HEK293T (cell line): ENCODE measurements at regions not wholly inside any gene's neighbourhood (a gene's known extent, or its start where the extent isn't known, plus 50 kb on each side); places are given as distances from the start of the nearest gene placed in this dataset.
"Not testable (repeated sequence)": the region's sequence is repeated elsewhere in the genome, so short reads cannot be mapped to it uniquely, and the experiment has no call there.

ENCODE experiments used
- CTCF ChIA-PET: fragments of 350-600 bp; formaldehyde crosslinking; extraction: SDS; loops from one replicate; lab custom pipeline; 2021; ENCODE audit warnings: antibody characterized with exemption, inconsistent platforms; lab: Yijun Ruan, JAX
- POLR2A ChIA-PET: fragments of 350-600 bp; formaldehyde crosslinking; extraction: SDS; loops from one replicate; lab custom pipeline; 2020; ENCODE audit warnings: antibody characterized with exemption, inconsistent platforms; lab: Yijun Ruan, JAX
- DNase-seq: peaks from one replicate; pipeline ENCODE4 v3.0.0; 2012; ENCODE audit warnings: mixed read lengths; ENCODE audit errors: extremely low spot score

GRCh38 chr7:73244782-73245311 lies 63.8 kb downstream of the NSUN5 start:
- POLR2A ChIA-PET, CTCF ChIA-PET, DNase-seq: not testable (repeated sequence)

- DNase-seq, POLR2A ChIA-PET, CTCF ChIA-PET: not testable (repeated sequence)
Observed at GRCh38 chr7:73234994-73235717, 73.5 kb downstream of the NSUN5 start.

- CTCF ChIA-PET = not testable (repeated sequence)
Observed at GRCh38 chr7:73225745-73226144, 82.9 kb downstream of the NSUN5 start.

GRCh38 chr7:73221724-73222123 lies 86.9 kb downstream of the NSUN5 start:
- DNase-seq, POLR2A ChIA-PET, CTCF ChIA-PET: not testable (repeated sequence)

More at GRCh38 chr7:73225745-73226144, 82.9 kb downstream of the NSUN5 start:
- POLR2A ChIA-PET, DNase-seq: not testable (repeated sequence)

DNA sequence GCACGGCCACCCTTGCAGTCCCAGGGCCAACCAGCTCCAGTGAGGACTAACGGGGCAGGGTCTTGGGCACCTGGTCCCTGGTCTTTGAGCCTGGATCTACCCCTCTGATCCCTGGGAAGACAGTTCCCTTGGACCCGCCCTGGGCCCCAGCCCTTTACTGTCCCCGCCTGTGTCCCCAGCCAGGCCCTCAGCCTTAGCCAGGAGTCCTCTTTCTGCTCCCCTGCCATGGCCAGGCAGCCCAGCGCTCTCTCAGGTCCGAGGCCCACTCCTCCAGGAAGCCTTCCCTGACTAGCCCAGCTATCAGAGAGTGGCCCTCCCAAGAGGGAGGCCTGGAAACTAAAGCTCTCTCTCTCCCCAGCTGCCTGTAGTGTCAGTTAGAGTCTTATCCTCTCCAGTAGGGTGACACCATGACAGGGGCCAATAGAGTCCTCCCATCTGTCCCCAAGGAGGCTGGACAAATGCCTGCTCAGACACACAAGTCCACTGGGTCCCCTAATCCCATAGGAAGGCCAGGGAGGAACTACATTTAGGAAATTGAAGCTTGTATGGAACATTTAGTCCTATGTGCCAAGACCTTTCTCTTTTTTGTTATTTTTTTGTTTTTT lies 87.8 kb downstream of the NSUN5 start:
- POLR2A ChIA-PET, DNase-seq, CTCF ChIA-PET: not testable (repeated sequence)

DNA sequence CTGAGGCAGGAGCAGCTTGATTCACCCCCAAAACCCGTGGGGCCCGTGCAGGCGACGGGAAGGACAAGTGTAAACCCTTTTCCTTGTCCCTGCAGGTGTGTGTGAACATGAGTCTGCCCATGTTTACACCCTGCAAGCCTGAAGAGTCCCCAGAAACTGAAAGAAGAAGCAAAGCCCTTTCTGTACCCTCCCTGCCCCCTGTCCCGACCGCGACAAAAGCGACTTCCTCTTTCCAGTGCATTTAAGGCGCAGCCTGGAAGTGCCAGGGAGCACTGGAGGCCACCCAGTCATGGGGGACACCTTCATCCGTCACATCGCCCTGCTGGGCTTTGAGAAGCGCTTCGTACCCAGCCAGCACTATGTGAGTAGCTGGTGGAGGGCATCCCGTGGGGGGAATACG lies 88.3 kb downstream of the NSUN5 start:
- DNase-seq, POLR2A ChIA-PET, CTCF ChIA-PET: not testable (repeated sequence)

- POLR2A ChIA-PET, CTCF ChIA-PET, DNase-seq: not testable (repeated sequence)
Observed at GRCh38 chr7:73218802-73219201, 89.8 kb downstream of the NSUN5 start.

- POLR2A ChIA-PET, CTCF ChIA-PET, DNase-seq: not testable (repeated sequence)
Observed at GRCh38 chr7:73216046-73216675, 92.5 kb downstream of the NSUN5 start.

- CTCF ChIA-PET, POLR2A ChIA-PET, DNase-seq: not testable (repeated sequence)
Observed at GRCh38 chr7:73215232-73215631, 93.4 kb downstream of the NSUN5 start.

- POLR2A ChIA-PET, DNase-seq, CTCF ChIA-PET: not testable (repeated sequence)
Observed at GRCh38 chr7:73214471-73214870, 94.2 kb downstream of the NSUN5 start.

GRCh38 chr7:73213076-73213475 lies 95.5 kb downstream of the NSUN5 start:
- DNase-seq, CTCF ChIA-PET, POLR2A ChIA-PET: not testable (repeated sequence)

GRCh38 chr7:73205594-73205993 lies 103.0 kb downstream of the NSUN5 start:
- POLR2A ChIA-PET, DNase-seq, CTCF ChIA-PET: not testable (repeated sequence)

DNA sequence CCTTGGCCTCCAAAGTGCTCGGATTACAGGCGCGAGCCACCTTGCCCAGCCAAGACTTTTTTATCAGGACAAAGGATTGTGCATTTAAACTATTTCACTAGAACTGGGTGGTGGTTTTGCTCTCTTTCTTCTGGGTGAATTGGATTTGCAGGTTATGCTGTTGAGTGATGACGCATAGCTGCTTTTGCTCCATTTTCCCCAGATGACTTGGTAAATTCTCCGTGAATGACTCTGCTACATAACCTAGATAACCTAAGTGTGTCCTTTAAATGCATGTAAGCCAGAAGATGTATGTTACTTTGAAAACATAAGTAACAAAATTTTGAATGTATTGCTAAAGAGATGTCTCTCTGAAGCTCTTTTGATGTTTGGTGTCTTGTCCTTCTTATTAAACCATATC lies 103.7 kb downstream of the NSUN5 start:
- CTCF ChIA-PET, POLR2A ChIA-PET, DNase-seq: not testable (repeated sequence)

DNA sequence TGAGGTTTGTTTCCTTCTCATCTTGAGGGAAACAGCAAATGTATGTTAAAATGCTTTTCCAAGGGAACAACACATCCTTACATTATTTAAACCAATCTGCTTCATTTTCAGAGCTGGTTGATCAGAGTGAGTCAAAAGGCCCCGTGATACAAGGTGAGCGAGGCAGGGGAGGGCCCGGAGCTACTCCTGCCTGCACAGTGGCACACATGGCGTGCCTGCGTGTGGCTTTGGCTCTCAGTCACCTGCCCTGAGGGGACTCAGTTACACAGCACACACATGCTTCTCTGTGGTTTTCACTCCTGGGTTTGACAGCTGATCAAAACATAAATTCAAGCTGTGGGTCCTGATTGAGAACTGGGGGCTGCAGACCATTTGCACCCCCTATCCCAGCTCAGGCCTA lies 105.3 kb downstream of the NSUN5 start:
- CTCF ChIA-PET, POLR2A ChIA-PET, DNase-seq: not testable (repeated sequence)

DNA sequence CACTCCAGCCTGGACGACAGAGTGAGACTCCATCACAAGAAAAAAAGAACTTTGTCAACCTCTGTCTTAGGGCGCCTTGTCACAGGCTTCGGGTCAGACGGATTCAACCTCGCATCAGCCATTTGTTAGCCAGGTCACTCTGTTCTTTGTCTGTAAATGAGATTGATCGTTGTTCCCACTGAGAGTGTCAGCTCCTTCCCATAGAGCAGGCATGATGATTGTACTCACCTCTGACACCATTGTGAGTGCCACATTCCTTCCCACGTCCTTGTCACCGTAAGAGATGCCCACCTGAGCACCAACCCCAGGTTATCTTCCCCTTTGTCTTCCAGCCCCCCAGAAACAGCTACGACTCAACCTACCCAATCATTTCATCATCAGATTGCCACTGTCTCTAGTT lies 107.4 kb downstream of the NSUN5 start:
- POLR2A ChIA-PET, DNase-seq, CTCF ChIA-PET: not testable (repeated sequence)

DNA sequence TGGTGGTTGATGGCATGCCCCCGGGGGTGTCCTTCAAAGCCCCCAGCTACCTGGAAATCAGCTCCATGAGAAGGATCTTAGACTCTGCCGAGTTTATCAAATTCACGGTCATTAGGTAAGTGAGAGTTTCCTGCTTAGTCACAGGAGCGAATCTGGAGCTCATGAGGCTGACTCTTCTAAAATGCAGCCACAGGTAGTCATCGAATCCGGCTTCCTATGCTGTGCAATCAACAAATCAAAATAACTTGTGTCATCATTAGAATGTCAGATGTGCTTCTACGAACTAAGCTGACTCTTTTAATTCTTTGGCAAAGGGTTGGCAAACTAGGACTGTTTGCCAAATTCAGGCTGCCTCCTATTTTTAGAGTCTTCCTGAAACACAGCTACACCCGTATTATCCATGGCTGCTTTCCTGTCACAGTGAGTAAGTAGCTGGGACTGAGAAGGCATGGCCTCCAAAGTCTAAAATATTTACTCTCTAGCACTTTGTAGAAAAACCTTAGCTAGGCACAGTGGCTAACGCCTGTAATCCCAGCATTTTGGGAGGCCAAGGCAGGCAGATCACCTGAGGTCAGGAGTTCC lies 108.0 kb downstream of the NSUN5 start:
- DNase-seq, POLR2A ChIA-PET, CTCF ChIA-PET: not testable (repeated sequence)

- DNase-seq, POLR2A ChIA-PET, CTCF ChIA-PET: not testable (repeated sequence)
Observed at GRCh38 chr7:73193991-73194390, 108.2 kb upstream of the SPDYE9 start.

- POLR2A ChIA-PET, CTCF ChIA-PET, DNase-seq: not testable (repeated sequence)
Observed at GRCh38 chr7:73190483-73191155, 104.8 kb upstream of the SPDYE9 start.
